NB4 (cell line): ENCODE measurements at regions not wholly inside any gene's neighbourhood (a gene's known extent, or its start where the extent isn't known, plus 50 kb on each side); places are given as distances from the start of the nearest gene placed in this dataset.

ENCODE experiments used
- CTCF ChIP-seq: IDR thresholded peaks from one replicate; pipeline ENCODE4 v1.5.1; 2012; ENCODE audit warnings: low read depth, low read length
- POLR2A ChIP-seq: IDR thresholded peaks from 2 replicates; pipeline ENCODE4 v1.6.1; 2011; ENCODE audit warnings: mild to moderate bottlenecking; ENCODE audit not compliant: insufficient read length; ENCODE audit errors: extremely low read depth

GRCh38 chr7:34332006-34332405, 326.0 kb upstream of the NPSR1 start:
- TF ChIP-seq CTCF (no peak), POLR2A (no peak)
